T-helper 17 cell (primary cell): ENCODE measurements at regions not wholly inside any gene's neighbourhood (a gene's known extent, or its start where the extent isn't known, plus 50 kb on each side); places are given as distances from the start of the nearest gene placed in this dataset.

Experiments used
- ATAC-seq: fragments of 150-1000 bp; cut with Tn5 transposase; 2 replicates; pipeline ENCODE4 v1.10.0; 2021; ENCODE audit warnings: mild to moderate bottlenecking, moderate library complexity
- DNase-seq, 3 donors: peaks; one replicate each; pipeline versions ENCODE4 v3.0.0 to v3.0.0-alpha.2; 2020 to 2021
- H3K9me3 ChIP-seq: one replicate; pipeline ENCODE4 v1.7.0; 2013; ENCODE audit warnings: low read length, mild to moderate bottlenecking; ENCODE audit not compliant: control insufficient read depth, poor library complexity, severe bottlenecking
- H3K27ac Mint-ChIP-seq: one replicate; pipeline ENCODE4 v1.8.0; 2022; ENCODE audit warnings: mild to moderate bottlenecking, moderate library complexity, mixed read lengths
- H3K27me3 Mint-ChIP-seq: one replicate; pipeline ENCODE4 v1.8.0; 2022; ENCODE audit warnings: mixed read lengths
- H3K36me3 Mint-ChIP-seq: one replicate; pipeline ENCODE4 v1.8.0; 2022; ENCODE audit warnings: low read depth, mixed read lengths
- H3K4me1 Mint-ChIP-seq: one replicate; pipeline ENCODE4 v1.8.0; 2022; ENCODE audit warnings: mild to moderate bottlenecking, mixed read lengths
- H3K4me3 Mint-ChIP-seq: one replicate; pipeline ENCODE4 v1.8.0; 2022; ENCODE audit warnings: mild to moderate bottlenecking, moderate library complexity, mixed read lengths

DNA sequence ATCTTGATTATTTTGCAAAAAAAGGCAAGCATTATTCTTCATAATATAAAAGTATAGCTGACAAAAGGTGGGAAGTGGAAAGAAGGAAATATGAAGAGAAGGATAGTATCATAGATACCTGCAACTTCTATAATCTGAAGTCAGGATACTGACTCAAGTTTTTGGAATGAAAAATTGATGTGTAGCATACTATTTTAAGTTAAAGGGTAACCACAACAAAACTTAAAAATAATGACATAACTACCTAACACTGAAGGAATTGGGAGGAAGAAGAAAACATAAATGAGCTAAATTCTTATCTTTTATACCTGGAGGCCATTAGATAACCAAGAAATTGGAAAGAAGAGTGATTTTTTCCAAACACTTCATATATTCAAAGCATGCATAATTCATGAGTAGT, 51.8 kb upstream of the TLE1 start:
- Mint-ChIP-seq H3K27ac (no peak overlapping the region), H3K36me3 (no peaks in the 10 kb centered on the region), H3K27me3 (no peaks in the 10 kb centered on the region), H3K4me3 (no peak overlapping the region), H3K4me1 (no peaks in the 10 kb centered on the region)
- DNase-seq (no peak), ATAC-seq (no peak)
- H3K9me3 ChIP-seq = no peaks in the 10 kb centered on the region

DNA sequence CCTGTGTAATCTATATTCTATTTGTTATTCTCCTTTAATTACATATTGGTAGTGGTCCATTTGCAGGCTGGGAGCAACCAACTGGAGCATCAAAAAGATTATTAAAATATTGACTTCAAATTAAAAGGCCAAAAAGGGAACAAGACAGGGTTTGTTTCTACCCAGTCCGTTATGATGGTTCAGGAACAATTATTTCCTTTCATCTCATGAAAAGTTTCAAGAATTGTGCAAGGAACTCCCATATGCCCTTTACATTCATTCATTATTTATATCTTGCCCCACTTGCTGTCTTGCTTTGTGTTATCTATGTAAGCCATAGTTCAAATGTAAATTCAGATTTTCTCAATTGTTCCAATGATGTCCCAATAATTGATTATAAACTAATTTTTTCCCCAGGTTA, 58.7 kb upstream of the TLE1 start:
- H3K4me1 Mint-ChIP-seq = no peaks in the 10 kb centered on the region
- no peaks in the 10 kb centered on the region for H3K9me3 ChIP-seq
- no peaks in the 10 kb centered on the region for H3K27me3 Mint-ChIP-seq
- ATAC-seq (no peak), DNase-seq (no peak)
- no peak overlapping the region for H3K4me3 Mint-ChIP-seq
- H3K36me3 Mint-ChIP-seq = no peaks in the 10 kb centered on the region
- H3K27ac Mint-ChIP-seq = no peak overlapping the region

DNA sequence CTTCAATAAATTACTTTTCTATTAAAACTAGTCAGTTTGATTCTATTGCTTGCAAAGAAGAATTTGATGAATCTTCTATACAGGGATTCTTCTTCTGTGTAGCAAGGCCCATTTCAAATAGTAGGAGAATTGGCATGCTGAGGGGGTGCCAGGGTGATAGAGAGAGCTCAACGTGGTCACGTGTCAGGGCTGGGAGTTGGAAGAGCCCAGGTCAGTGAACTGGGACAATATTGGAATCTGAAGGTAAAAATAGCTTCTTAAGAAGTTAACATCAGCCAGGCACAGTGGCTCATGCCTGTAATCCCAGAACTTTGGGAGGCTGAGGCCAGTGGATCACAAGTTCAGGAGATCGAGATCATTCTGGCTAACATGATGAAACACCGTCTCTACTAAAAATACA, 64.1 kb upstream of the TLE1 start:
- DNase-seq = no peak
- Mint-ChIP-seq H3K4me1 (no peaks in the 10 kb centered on the region), H3K27ac (no peak overlapping the region), H3K36me3 (no peaks in the 10 kb centered on the region), H3K27me3 (no peaks in the 10 kb centered on the region), H3K4me3 (no peak overlapping the region)
- H3K9me3 ChIP-seq = no peaks in the 10 kb centered on the region
- ATAC-seq = no peak

DNA sequence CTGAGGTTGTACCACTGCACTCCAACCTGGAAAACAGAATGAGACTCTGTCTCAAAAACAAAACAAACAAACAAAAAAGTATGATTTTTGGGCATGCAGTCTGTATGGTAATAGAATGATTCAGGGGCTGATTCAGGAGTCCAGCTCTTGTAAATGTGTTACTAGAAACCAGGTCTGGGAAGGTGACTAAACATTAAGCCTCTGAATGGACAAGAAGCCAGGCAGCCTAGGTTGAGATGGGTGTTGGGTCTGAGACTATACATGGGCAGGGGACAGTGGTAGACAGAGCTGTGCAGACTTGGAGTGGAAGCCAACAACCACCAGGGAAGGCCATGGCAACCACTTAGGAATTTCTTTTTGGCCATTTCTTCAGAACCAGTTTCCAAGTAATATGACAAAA, 64.9 kb upstream of the TLE1 start:
- H3K36me3 Mint-ChIP-seq = no peaks in the 10 kb centered on the region
- no peak for DNase-seq
- H3K9me3 ChIP-seq = no peaks in the 10 kb centered on the region
- no peak overlapping the region for H3K27ac Mint-ChIP-seq
- H3K27me3 Mint-ChIP-seq = no peaks in the 10 kb centered on the region
- no peaks in the 10 kb centered on the region for H3K4me1 Mint-ChIP-seq
- ATAC-seq = no peak
- H3K4me3 Mint-ChIP-seq = no peak overlapping the region

DNA sequence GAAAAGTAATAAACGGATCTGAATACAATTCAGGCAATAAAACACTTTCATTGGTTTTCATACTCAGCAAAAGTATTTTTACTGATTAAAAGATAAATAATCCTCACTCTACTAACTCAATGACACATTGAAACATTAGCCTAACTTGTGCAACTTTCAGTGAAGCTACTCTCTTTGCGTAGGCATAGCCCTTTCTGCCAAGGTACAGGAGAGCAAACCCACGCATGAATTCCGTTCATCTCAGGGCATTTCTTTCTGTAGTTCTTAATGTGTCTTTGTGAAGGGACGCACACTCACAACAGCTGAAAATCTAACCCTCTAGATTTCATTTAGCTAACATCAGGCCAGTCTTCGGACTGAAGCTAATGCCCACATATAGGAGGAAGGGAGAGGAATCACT, 66.4 kb upstream of the TLE1 start:
- DNase-seq (no peak), ATAC-seq (no peak)
- Mint-ChIP-seq H3K27ac (no peak overlapping the region), H3K4me3 (no peak overlapping the region), H3K4me1 (no peaks in the 10 kb centered on the region), H3K36me3 (no peaks in the 10 kb centered on the region), H3K27me3 (no peaks in the 10 kb centered on the region)
- H3K9me3 ChIP-seq = no peaks in the 10 kb centered on the region

DNA sequence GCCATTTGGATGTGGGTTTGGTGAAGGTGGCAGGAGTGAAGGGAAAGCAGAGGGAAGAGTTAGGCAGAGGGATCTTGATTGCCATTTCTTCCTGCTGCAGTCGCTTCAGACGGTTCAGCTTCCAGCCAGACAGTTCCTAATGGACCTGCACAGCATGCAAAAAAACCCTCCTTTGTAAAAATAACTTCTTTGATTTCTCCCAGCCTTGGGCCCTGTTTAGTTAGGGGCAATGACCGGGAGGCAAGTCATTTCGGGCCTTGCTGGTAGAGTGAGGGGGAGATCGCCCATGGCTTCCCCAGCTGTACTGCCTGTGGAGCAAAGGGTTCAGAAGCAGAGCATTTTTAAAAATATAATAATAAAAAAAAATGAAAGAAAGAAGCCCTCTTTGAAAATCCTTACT, 67.2 kb upstream of the TLE1 start:
- no peak overlapping the region for H3K4me3 Mint-ChIP-seq
- no peak for DNase-seq
- ATAC-seq = no peak
- H3K27me3 Mint-ChIP-seq = no peaks in the 10 kb centered on the region
- H3K36me3 Mint-ChIP-seq = no peaks in the 10 kb centered on the region
- H3K4me1 Mint-ChIP-seq = no peaks in the 10 kb centered on the region
- H3K9me3 ChIP-seq = no peaks in the 10 kb centered on the region
- no peak overlapping the region for H3K27ac Mint-ChIP-seq

DNA sequence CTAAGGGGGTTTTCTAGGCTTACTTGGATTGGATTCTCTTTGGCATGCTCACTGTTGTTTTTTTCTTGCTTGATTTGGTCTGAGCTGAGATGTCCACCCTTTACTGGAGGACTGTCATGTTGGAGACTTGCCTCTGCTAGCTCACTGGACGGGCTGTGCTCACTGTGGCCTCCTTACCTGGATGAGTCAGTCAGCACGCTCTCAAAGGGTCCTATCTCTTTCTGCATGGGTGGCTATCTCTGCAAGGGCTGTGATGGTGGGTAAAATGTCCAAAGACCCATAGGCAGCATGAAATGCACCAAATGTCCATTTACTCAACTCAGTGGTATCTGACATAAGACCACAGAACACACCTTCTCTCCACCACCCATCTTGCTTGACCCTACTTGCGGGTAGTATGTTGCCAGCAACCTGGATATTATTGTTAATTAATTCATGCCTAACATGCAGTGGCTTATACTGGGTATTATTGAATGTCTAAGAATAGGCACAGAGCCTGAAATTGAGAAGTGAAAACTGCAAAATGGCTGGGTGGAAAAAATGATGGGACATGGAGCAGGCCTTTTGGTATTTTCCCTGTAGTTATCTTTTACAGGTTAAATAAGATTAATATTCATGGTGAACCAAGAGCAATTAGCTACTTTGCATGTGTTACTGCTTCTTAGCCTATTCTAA, 68.9 kb upstream of the TLE1 start:
- ATAC-seq = no peak
- Mint-ChIP-seq H3K4me1 (no peaks in the 10 kb centered on the region), H3K27me3 (no peaks in the 10 kb centered on the region), H3K27ac (no peak overlapping the region), H3K4me3 (no peak overlapping the region), H3K36me3 (no peaks in the 10 kb centered on the region)
- DNase-seq = no peak
- H3K9me3 ChIP-seq = no peaks in the 10 kb centered on the region

DNA sequence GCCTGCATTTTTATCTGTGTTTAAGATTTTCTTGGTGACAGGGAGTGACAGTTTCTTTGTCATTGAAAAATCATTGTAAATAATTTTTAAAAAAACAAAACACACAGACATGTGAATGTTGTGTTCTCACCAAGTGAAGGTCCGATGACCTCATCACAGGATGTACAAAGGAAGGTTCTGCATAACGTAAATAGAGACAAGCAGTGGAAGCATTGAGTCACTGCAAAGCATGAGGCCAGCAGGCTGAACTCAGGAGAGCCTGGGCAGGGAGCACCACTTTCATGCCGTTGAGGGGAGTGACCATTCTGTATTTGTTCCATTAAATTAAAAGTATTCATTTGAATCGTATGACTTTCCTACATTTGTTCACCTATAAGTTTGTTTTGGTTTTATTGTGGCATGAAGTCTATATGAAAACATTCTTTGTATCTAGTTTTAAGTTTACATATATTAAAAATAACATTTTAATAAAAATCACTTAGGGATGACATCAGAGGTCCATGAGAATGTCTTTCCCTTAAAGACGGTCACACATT, 70.4 kb upstream of the TLE1 start:
- no peak overlapping the region for H3K4me3 Mint-ChIP-seq
- ATAC-seq (no peak), DNase-seq (no peak)
- no peak overlapping the region for H3K27ac Mint-ChIP-seq
- H3K4me1 Mint-ChIP-seq = no peaks in the 10 kb centered on the region
- no peaks in the 10 kb centered on the region for H3K36me3 Mint-ChIP-seq
- H3K9me3 ChIP-seq = no peaks in the 10 kb centered on the region
- no peaks in the 10 kb centered on the region for H3K27me3 Mint-ChIP-seq

DNA sequence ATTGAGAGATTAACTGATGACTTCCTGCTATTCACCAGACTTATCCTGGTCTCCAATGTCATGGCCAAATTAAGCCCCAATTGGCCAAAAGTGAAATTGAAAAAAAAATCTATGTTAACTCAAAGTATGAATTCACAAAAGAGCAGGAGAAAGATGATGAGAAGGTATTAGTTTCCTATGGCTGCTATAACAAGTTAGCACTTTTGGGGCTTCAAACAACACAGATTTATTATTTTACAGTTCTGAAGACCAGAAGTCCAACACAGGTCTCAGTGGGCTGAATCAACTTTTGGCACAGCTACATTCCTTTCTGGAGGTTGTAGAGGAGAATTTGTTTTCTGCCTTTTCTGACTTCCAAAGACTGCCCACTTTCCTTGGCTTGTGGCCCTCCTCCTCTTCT, 78.6 kb upstream of the TLE1 start:
- ATAC-seq = no peak
- H3K9me3 ChIP-seq = no peaks in the 10 kb centered on the region
- DNase-seq = no peak
- Mint-ChIP-seq H3K4me1 (no peaks in the 10 kb centered on the region), H3K4me3 (no peak overlapping the region), H3K36me3 (peaks cover 2% of the 10 kb centered on the region), H3K27ac (no peak overlapping the region), H3K27me3 (no peaks in the 10 kb centered on the region)

DNA sequence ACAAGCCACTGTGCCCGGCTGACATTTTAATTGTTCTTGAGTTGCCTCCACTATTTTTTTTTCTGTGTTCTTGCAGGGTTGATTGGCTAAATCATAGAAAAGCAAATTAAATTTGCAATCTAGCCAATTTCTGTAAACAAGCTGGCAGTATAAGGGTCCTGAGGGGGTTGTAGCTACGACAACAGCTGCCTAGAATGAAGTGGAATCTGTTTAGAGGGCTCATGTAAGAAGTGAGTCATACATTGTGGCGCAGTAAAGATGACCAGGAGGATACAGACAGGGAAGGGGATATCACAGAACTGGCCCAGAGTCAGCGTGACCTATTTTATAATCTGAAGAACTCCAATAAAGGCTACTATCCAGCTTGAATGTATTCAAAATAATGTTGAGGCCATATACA, 82.2 kb upstream of the TLE1 start:
- H3K36me3 Mint-ChIP-seq = peaks cover 2% of the 10 kb centered on the region
- no peaks in the 10 kb centered on the region for H3K9me3 ChIP-seq
- ATAC-seq (no peak), DNase-seq (no peak)
- no peaks in the 10 kb centered on the region for H3K27me3 Mint-ChIP-seq
- H3K4me3 Mint-ChIP-seq = no peak overlapping the region
- H3K4me1 Mint-ChIP-seq = no peaks in the 10 kb centered on the region
- no peak overlapping the region for H3K27ac Mint-ChIP-seq

DNA sequence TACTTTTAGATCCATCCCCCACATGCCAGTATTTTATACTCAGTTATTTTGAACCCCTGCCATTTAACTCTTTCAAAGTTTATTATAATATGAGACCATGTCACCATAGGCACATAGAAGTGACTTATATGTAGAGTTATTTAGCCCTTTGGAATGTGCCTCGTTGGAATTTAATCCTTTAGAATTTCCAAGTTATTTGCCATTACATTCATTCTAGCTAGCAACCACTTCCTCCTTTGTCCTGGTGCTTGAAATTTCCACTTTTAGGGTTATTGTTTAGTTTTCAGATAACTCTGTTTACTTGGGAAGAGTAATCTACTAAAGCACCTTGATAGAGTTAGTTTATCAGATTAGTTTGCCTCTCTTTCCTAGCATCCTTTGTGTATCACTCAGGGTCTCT, 82.8 kb upstream of the TLE1 start:
- DNase-seq (no peak), ATAC-seq (no peak)
- no peaks in the 10 kb centered on the region for H3K9me3 ChIP-seq
- H3K4me3 Mint-ChIP-seq = no peak overlapping the region
- no peaks in the 10 kb centered on the region for H3K4me1 Mint-ChIP-seq
- H3K27me3 Mint-ChIP-seq = no peaks in the 10 kb centered on the region
- no peak overlapping the region for H3K27ac Mint-ChIP-seq
- no peaks in the 10 kb centered on the region for H3K36me3 Mint-ChIP-seq

DNA sequence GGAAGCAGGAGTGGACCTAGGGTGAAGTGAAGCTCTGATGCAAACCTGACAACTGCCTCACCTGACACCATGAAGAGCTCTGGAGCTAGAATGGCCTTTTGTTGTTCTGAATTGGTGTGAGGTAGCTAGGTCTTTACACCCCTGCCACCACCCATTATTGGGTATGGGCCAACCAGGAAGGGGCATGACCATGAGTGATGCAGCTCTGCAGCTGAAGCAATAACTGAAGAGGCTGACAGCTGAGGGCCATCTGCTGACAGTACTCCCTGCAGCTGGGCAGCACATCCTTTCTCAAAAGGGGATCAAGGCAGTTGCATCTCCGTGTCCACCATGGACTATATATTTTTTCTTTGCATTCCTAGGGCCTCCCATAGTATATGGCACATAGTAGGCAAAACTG, 87.0 kb upstream of the TLE1 start:
- DNase-seq (no peak), ATAC-seq (no peak)
- Mint-ChIP-seq H3K36me3 (no peaks in the 10 kb centered on the region), H3K4me3 (no peak overlapping the region), H3K27me3 (no peaks in the 10 kb centered on the region), H3K27ac (no peak overlapping the region), H3K4me1 (no peaks in the 10 kb centered on the region)
- H3K9me3 ChIP-seq = no peaks in the 10 kb centered on the region

DNA sequence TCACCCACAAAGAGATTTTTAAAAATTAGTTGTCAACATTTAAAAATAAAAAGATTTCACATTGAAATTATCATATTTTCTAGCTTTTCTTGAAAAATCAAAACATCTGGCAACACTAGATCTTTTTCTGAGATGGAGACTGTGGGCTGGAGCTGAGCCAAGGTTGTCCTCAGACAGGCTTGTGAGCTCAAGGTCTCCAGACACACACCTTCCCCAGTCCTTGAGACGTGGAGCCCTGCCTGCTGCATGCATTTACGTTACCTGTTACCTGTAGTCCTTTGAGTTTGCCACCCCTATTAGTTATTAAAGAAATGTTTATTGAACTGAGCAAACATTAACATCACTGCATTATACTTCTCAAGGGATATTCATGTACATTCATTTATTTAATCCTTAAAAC, 87.5 kb upstream of the TLE1 start:
- ATAC-seq (no peak), DNase-seq (no peak)
- Mint-ChIP-seq H3K4me3 (no peak overlapping the region), H3K4me1 (no peaks in the 10 kb centered on the region), H3K27ac (no peak overlapping the region), H3K27me3 (no peaks in the 10 kb centered on the region), H3K36me3 (no peaks in the 10 kb centered on the region)
- H3K9me3 ChIP-seq = no peaks in the 10 kb centered on the region

DNA sequence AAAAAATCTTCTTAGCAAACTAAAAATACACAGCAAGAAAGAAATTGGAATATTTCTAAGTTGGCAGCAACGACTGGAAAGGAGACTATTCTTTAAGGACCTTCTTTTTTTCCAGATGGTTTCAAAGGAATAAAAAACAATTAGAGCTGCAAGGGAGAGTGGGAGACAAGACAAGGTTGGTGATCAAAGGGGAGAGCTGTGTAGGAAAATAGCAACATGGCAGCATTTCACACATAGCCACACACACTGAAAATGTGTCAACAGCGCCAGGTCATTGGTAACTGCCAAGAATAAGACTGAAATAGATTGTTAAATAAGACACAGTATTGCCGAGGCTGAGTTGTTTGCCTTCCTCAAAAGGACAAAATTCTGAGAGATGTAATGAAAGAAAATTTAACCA, 88.1 kb upstream of the TLE1 start:
- H3K27ac Mint-ChIP-seq = no peak overlapping the region
- DNase-seq (no peak), ATAC-seq (no peak)

More for the DNA sequence above, 88.1 kb upstream of the TLE1 start:
- H3K9me3 ChIP-seq = no peaks in the 10 kb centered on the region
- no peaks in the 10 kb centered on the region for H3K36me3 Mint-ChIP-seq
- no peak overlapping the region for H3K4me3 Mint-ChIP-seq
- H3K27me3 Mint-ChIP-seq = no peaks in the 10 kb centered on the region
- no peaks in the 10 kb centered on the region for H3K4me1 Mint-ChIP-seq
